Endothelial cell of umbilical vein (primary cell): ENCODE measurements at regions not wholly inside any gene's neighbourhood (a gene's known extent, or its start where the extent isn't known, plus 50 kb on each side); places are given as distances from the start of the nearest gene placed in this dataset.
"Not testable (repeated sequence)": the region's sequence is repeated elsewhere in the genome, so short reads cannot be mapped to it uniquely, and the experiment has no call there.

Experiments used
- CTCF ChIP-seq, 2 donors: IDR thresholded peaks; 1 replicate in 1 of 2; 2 replicates in 1 of 2; pipeline ENCODE4 v1.5.1; 2011; ENCODE audit warnings: low read length in 2 of 2, mild to moderate bottlenecking in 2 of 2, moderate library complexity in 2 of 2, control low read depth in 1 of 2, inconsistent platforms in 1 of 2, low read depth in 1 of 2; ENCODE audit not compliant: insufficient read depth in 1 of 2; ENCODE audit errors: extremely low read depth in 1 of 2
- EZH2 ChIP-seq: IDR thresholded peaks from 2 replicates; pipeline ENCODE4 v1.6.1; 2012; ENCODE audit warnings: borderline replicate concordance, low read depth, mild to moderate bottlenecking, moderate library complexity, low read length, inconsistent platforms; ENCODE audit not compliant: severe bottlenecking
- MAX ChIP-seq: IDR thresholded peaks from 2 replicates; pipeline ENCODE4 v1.6.1; 2011; ENCODE audit not compliant: insufficient read depth, insufficient read length
- POLR2A ChIP-seq: IDR thresholded peaks from 2 replicates; pipeline ENCODE4 v1.6.1; 2012; ENCODE audit warnings: low read depth, mild to moderate bottlenecking, control low read depth, low read length

GRCh38 chr5:176045442-176045841 lies 77.3 kb upstream of the THOC3 start:
- not testable (repeated sequence) for TF ChIP-seq CTCF (IDR thresholded peaks at IDR 0.05; ENCODE audit: extremely low read depth in 1 of 2, insufficient read depth in 1 of 2, low read depth in 1 of 2, low read length in 2 of 2); MAX; POLR2A; EZH2
